ENCODE measurements at regions not wholly inside any gene's neighbourhood (a gene's known extent, or its start where the extent isn't known, plus 50 kb on each side); places are given as distances from the start of the nearest gene placed in this dataset.

GRCh38 chr2:223416815-223417610 is 185.1 kb downstream of the SCG2 start:
- no peak overlapping the region for H3K27ac Mint-ChIP-seq
- no peaks in the 10 kb centered on the region for H3K36me3 Mint-ChIP-seq
- no peak overlapping the region for H3K4me3 Mint-ChIP-seq
- H3K27me3 Mint-ChIP-seq = no peaks in the 10 kb centered on the region
- H3K9me3 Mint-ChIP-seq = peaks cover 8% of the 10 kb centered on the region
- H3K4me1 Mint-ChIP-seq = no peaks in the 10 kb centered on the region

- Mint-ChIP-seq H3K36me3 (no peaks in the 10 kb centered on the region), H3K4me1 (no peaks in the 10 kb centered on the region), H3K4me3 (no peak overlapping the region), H3K9me3 (peaks cover 8% of the 10 kb centered on the region), H3K27me3 (no peaks in the 10 kb centered on the region), H3K27ac (no peak overlapping the region)
Observed at GRCh38 chr2:223418131-223418530, 184.0 kb downstream of the SCG2 start.

- H3K27ac Mint-ChIP-seq = no peak overlapping the region
- no peaks in the 10 kb centered on the region for H3K36me3 Mint-ChIP-seq
- no peak overlapping the region for H3K4me3 Mint-ChIP-seq
- no peaks in the 10 kb centered on the region for H3K27me3 Mint-ChIP-seq
- H3K4me1 Mint-ChIP-seq = no peaks in the 10 kb centered on the region
- peaks cover 4% of the 10 kb centered on the region for H3K9me3 Mint-ChIP-seq
Observed at GRCh38 chr2:223418604-223419199, 183.5 kb downstream of the SCG2 start.

- Mint-ChIP-seq H3K27ac (no peak overlapping the region), H3K4me1 (no peaks in the 10 kb centered on the region)
Observed at GRCh38 chr2:223420048-223420447, 182.1 kb downstream of the SCG2 start.

GRCh38 chr2:223431479-223431878 is 170.7 kb downstream of the SCG2 start:
- H3K4me3 Mint-ChIP-seq = no peak overlapping the region
- H3K27me3 Mint-ChIP-seq = no peaks in the 10 kb centered on the region
- H3K36me3 Mint-ChIP-seq = no peaks in the 10 kb centered on the region
- no peaks in the 10 kb centered on the region for H3K4me1 Mint-ChIP-seq
- no peak overlapping the region for H3K27ac Mint-ChIP-seq
- H3K9me3 Mint-ChIP-seq = peaks cover 23% of the 10 kb centered on the region

More at GRCh38 chr2:223420048-223420447, 182.1 kb downstream of the SCG2 start:
- H3K36me3 Mint-ChIP-seq = no peaks in the 10 kb centered on the region
- H3K4me3 Mint-ChIP-seq = no peak overlapping the region
- H3K27me3 Mint-ChIP-seq = no peaks in the 10 kb centered on the region
- peaks cover 4% of the 10 kb centered on the region for H3K9me3 Mint-ChIP-seq

- Mint-ChIP-seq H3K4me3 (no peak overlapping the region), H3K36me3 (no peaks in the 10 kb centered on the region), H3K4me1 (no peaks in the 10 kb centered on the region), H3K27ac (no peak overlapping the region), H3K9me3 (peaks cover 8% of the 10 kb centered on the region), H3K27me3 (no peaks in the 10 kb centered on the region)
Observed at GRCh38 chr2:223433461-223433860, 168.7 kb downstream of the SCG2 start.

- Mint-ChIP-seq H3K4me1 (no peaks in the 10 kb centered on the region), H3K27ac (no peak overlapping the region), H3K4me3 (no peak overlapping the region), H3K36me3 (no peaks in the 10 kb centered on the region), H3K27me3 (no peaks in the 10 kb centered on the region), H3K9me3 (peaks cover 11% of the 10 kb centered on the region)
Observed at GRCh38 chr2:223437788-223438187, 164.4 kb downstream of the SCG2 start.

- Mint-ChIP-seq H3K27ac (no peak overlapping the region), H3K9me3 (peaks cover 11% of the 10 kb centered on the region), H3K4me1 (no peaks in the 10 kb centered on the region), H3K27me3 (no peaks in the 10 kb centered on the region), H3K36me3 (no peaks in the 10 kb centered on the region), H3K4me3 (no peak overlapping the region)
Observed at GRCh38 chr2:223439184-223439583, 163.0 kb downstream of the SCG2 start.

GRCh38 chr2:223439786-223440185 is 162.4 kb downstream of the SCG2 start:
- Mint-ChIP-seq H3K4me3 (no peak overlapping the region), H3K4me1 (no peaks in the 10 kb centered on the region), H3K27ac (no peak overlapping the region), H3K36me3 (no peaks in the 10 kb centered on the region), H3K9me3 (peaks cover 11% of the 10 kb centered on the region), H3K27me3 (no peaks in the 10 kb centered on the region)

GRCh38 chr2:223442847-223443246 is 159.3 kb downstream of the SCG2 start:
- no peaks in the 10 kb centered on the region for H3K36me3 Mint-ChIP-seq
- no peak overlapping the region for H3K4me3 Mint-ChIP-seq
- H3K27ac Mint-ChIP-seq = no peak overlapping the region
- no peaks in the 10 kb centered on the region for H3K27me3 Mint-ChIP-seq
- peaks cover 6% of the 10 kb centered on the region for H3K9me3 Mint-ChIP-seq
- H3K4me1 Mint-ChIP-seq = no peaks in the 10 kb centered on the region

- H3K27ac Mint-ChIP-seq = no peak overlapping the region
- no peaks in the 10 kb centered on the region for H3K36me3 Mint-ChIP-seq
- no peaks in the 10 kb centered on the region for H3K4me1 Mint-ChIP-seq
- H3K27me3 Mint-ChIP-seq = no peaks in the 10 kb centered on the region
- H3K9me3 Mint-ChIP-seq = peaks cover 5% of the 10 kb centered on the region
- no peak overlapping the region for H3K4me3 Mint-ChIP-seq
Observed at GRCh38 chr2:223450246-223450645, 151.9 kb downstream of the SCG2 start.

- Mint-ChIP-seq H3K36me3 (no peaks in the 10 kb centered on the region), H3K4me3 (no peak overlapping the region), H3K27me3 (no peaks in the 10 kb centered on the region), H3K4me1 (no peaks in the 10 kb centered on the region), H3K27ac (no peak overlapping the region), H3K9me3 (peaks cover 6% of the 10 kb centered on the region)
Observed at GRCh38 chr2:223457301-223457700, 144.9 kb downstream of the SCG2 start.

GRCh38 chr2:223459328-223459939 is 142.7 kb downstream of the SCG2 start:
- H3K4me1 Mint-ChIP-seq = no peaks in the 10 kb centered on the region
- H3K27ac Mint-ChIP-seq = no peak overlapping the region
- no peaks in the 10 kb centered on the region for H3K36me3 Mint-ChIP-seq
- H3K4me3 Mint-ChIP-seq = no peak overlapping the region
- H3K27me3 Mint-ChIP-seq = no peaks in the 10 kb centered on the region
- peaks cover 6% of the 10 kb centered on the region for H3K9me3 Mint-ChIP-seq

GRCh38 chr2:223460209-223460608 is 142.0 kb downstream of the SCG2 start:
- Mint-ChIP-seq H3K4me3 (no peak overlapping the region), H3K27ac (no peak overlapping the region), H3K27me3 (no peaks in the 10 kb centered on the region), H3K9me3 (peaks cover 6% of the 10 kb centered on the region), H3K4me1 (no peaks in the 10 kb centered on the region), H3K36me3 (no peaks in the 10 kb centered on the region)

GRCh38 chr2:223460774-223461211 is 141.4 kb downstream of the SCG2 start:
- Mint-ChIP-seq H3K4me3 (no peak overlapping the region), H3K4me1 (no peaks in the 10 kb centered on the region), H3K9me3 (peaks cover 6% of the 10 kb centered on the region), H3K27me3 (no peaks in the 10 kb centered on the region), H3K27ac (no peak overlapping the region), H3K36me3 (no peaks in the 10 kb centered on the region)

GRCh38 chr2:223464071-223464470 is 138.1 kb downstream of the SCG2 start:
- H3K4me3 Mint-ChIP-seq = no peak overlapping the region
- no peak overlapping the region for H3K27ac Mint-ChIP-seq
- H3K9me3 Mint-ChIP-seq = peaks cover 6% of the 10 kb centered on the region
- no peaks in the 10 kb centered on the region for H3K4me1 Mint-ChIP-seq
- no peaks in the 10 kb centered on the region for H3K36me3 Mint-ChIP-seq
- H3K27me3 Mint-ChIP-seq = no peaks in the 10 kb centered on the region
